Neural progenitor cell (in vitro differentiated cells): ENCODE measurements at regions not wholly inside any gene's neighbourhood (a gene's known extent, or its start where the extent isn't known, plus 50 kb on each side); places are given as distances from the start of the nearest gene placed in this dataset.

Source experiments
- EZH2phosphoT487 ChIP-seq: fragments of 200-600 bp; sonication (generic); IDR thresholded peaks from 2 replicates; pipeline ENCODE4 v1.6.1; 2017; ENCODE audit warnings: antibody characterized with exemption
- TF ChIP-seq, protein P1 (sequence below): fragments of 200-600 bp; sonication (generic); IDR thresholded peaks from 2 replicates; pipeline ENCODE4 v1.5.1; 2017; ENCODE audit warnings: antibody characterized with exemption, mild to moderate bottlenecking

DNA sequence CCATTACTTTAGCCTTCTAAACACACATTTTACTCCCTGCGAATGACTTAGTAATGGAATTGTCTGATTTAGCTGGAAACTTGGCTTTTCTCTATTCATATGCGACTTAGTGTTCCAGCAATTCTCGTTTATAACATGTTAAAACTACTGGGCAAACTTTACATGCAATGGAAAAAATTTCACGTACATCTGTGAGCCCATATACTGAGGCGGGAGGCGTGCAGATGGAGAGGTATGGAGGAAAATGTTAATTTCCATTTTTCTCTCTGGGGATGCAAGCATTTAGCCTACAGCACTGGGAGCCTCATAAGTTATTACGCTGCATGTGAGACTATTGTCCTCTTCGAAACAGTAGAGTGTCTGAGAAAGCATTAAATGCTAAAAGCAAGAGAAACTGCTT, 591.5 kb upstream of the ANKRD30A start:
- TF ChIP-seq, protein P1, sequence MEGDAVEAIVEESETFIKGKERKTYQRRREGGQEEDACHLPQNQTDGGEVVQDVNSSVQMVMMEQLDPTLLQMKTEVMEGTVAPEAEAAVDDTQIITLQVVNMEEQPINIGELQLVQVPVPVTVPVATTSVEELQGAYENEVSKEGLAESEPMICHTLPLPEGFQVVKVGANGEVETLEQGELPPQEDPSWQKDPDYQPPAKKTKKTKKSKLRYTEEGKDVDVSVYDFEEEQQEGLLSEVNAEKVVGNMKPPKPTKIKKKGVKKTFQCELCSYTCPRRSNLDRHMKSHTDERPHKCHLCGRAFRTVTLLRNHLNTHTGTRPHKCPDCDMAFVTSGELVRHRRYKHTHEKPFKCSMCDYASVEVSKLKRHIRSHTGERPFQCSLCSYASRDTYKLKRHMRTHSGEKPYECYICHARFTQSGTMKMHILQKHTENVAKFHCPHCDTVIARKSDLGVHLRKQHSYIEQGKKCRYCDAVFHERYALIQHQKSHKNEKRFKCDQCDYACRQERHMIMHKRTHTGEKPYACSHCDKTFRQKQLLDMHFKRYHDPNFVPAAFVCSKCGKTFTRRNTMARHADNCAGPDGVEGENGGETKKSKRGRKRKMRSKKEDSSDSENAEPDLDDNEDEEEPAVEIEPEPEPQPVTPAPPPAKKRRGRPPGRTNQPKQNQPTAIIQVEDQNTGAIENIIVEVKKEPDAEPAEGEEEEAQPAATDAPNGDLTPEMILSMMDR = no peak
- TF ChIP-seq EZH2phosphoT487 = no peak
